Right lobe of liver (tissue), 6 donors: ENCODE measurements at regions not wholly inside any gene's neighbourhood (a gene's known extent, or its start where the extent isn't known, plus 50 kb on each side); places are given as distances from the start of the nearest gene placed in this dataset.

ENCODE experiments used
- ATAC-seq, 4 donors: fragments of 200-7000 bp; cut with Tn5 transposase; one replicate each; pipeline ENCODE4 v1.9.1; 2020; ENCODE audit warnings: mild to moderate bottlenecking in 4 of 4, moderate library complexity in 4 of 4
- DNase-seq, 3 donors: peaks; one replicate each; pipeline ENCODE4 v3.0.0-alpha.2; 2020
- H3K27ac ChIP-seq, 3 donors: fragments of 200-600 bp; one replicate each; pipeline ENCODE4 v1.8.0; 2022
- H3K27me3 ChIP-seq, 2 donors: fragments of 200-600 bp; one replicate each; pipeline ENCODE4 v1.8.0; 2022
- H3K36me3 ChIP-seq, 4 donors: fragments of 200-600 bp; sonication (generic) in 1 of 4; one replicate each; pipeline versions ENCODE4 v1.5.1 to v1.8.0; 2017 to 2022; ENCODE audit warnings: control low read depth in 1 of 4
- H3K4me1 ChIP-seq, 4 donors: fragments of 200-600 bp; sonication (generic) in 1 of 4; one replicate each; pipeline versions ENCODE4 v1.5.1 to v1.8.0; 2017 to 2022; ENCODE audit warnings: control low read depth in 1 of 4
- H3K4me3 ChIP-seq, 3 donors: fragments of 200-600 bp; one replicate each; pipeline ENCODE4 v1.8.0; 2022
- H3K9me3 ChIP-seq, 4 donors: fragments of 200-600 bp; sonication (generic) in 1 of 4; one replicate each; pipeline versions ENCODE4 v1.5.1 to v1.8.0; 2017 to 2022; ENCODE audit warnings: control low read depth in 1 of 4
- POLR2A ChIP-seq: fragments of 450-650 bp; IDR thresholded peaks from one replicate; pipeline ENCODE4 v1.6.1; 2017; ENCODE audit warnings: antibody characterized with exemption, mild to moderate bottlenecking
- WGBS: methylation state at CpG from one replicate; pipeline ENCODE4 v1.1.6; 2018; ENCODE audit warnings: low coverage, low lambda C conversion rate; ENCODE audit not compliant: insufficient coverage; ENCODE audit errors: missing lambda C conversion rate; 5-methylcytosine and 5-hydroxymethylcytosine counted together
- intact Hi-C, 2 donors: fragments of 100-400 bp; cut with DNase I; formaldehyde crosslinking; loops; one replicate each; pipeline versions ENCODE4 v1.11.2 to v1.14.1; 2022
- TF ChIP-seq, protein P1 (sequence below), 4 donors: fragments of 200-600 bp in 3 of 4; fragments of 450-650 bp in 1 of 4; IDR thresholded peaks; one replicate each; pipeline versions ENCODE4 v1.5.1 to v1.8.0; 2016 to 2022; ENCODE audit warnings: antibody characterized with exemption in 4 of 4, mild to moderate bottlenecking in 2 of 4
- donor health status: DM: no; HTN: yes; CAD: no.
- donor health status: DM: no; HTN: no; CAD: no.
- donor health status: DM: no; HTN: no; CAD: no.
- donor health status: DM: no; HTN: yes; CAD: no.
- donor health status: DM: no; HTN: yes; CAD: no.

DNA sequence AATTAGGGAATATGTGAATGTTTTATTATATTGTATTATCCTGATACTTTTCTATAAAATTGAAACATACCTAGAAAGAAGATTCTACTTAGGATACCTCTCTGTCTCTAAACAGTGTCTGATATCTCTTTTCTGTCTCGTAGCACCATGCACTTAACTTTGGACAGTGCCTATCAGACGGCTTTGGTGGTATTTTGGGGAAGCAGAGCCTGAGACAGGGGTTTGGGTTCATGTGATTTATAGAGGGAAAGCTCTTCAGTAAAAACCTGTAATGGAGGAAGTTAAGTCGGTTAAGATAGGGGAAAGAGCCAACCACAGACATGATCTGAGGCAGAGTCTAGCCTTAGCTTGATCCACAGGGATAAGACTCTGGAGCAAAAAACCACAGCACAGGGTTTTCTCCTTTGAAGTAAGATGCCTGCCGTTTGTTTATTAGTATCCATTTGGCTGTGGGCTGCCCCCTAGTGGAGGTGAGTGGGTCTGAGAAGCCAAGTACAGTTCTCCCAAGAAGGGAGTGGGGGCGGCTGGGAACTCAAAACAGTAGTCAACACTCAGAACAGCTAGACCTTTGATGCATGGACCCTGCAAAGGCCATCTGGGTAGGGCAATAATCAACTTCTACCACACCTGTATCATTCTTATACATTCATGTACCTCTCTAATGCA, 141.2 kb upstream of the ASTN2 start:
- Histone ChIP-seq H3K9me3 (no peaks in the 10 kb centered on the region), H3K27me3 (no peaks in the 10 kb centered on the region), H3K27ac (no peak overlapping the region), H3K36me3 (no peaks in the 10 kb centered on the region), H3K4me1 (peaks cover 0 to 10% (median 0%) of the 10 kb centered on the region in 4 donors), H3K4me3 (no peak overlapping the region)
- TF ChIP-seq POLR2A: no peak
- TF ChIP-seq, protein P1, sequence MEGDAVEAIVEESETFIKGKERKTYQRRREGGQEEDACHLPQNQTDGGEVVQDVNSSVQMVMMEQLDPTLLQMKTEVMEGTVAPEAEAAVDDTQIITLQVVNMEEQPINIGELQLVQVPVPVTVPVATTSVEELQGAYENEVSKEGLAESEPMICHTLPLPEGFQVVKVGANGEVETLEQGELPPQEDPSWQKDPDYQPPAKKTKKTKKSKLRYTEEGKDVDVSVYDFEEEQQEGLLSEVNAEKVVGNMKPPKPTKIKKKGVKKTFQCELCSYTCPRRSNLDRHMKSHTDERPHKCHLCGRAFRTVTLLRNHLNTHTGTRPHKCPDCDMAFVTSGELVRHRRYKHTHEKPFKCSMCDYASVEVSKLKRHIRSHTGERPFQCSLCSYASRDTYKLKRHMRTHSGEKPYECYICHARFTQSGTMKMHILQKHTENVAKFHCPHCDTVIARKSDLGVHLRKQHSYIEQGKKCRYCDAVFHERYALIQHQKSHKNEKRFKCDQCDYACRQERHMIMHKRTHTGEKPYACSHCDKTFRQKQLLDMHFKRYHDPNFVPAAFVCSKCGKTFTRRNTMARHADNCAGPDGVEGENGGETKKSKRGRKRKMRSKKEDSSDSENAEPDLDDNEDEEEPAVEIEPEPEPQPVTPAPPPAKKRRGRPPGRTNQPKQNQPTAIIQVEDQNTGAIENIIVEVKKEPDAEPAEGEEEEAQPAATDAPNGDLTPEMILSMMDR (IDR thresholded peaks at IDR 0.05): peak; percentile 64 to 75 (median 68)
- peak; percentile 97 to 100 (median 98) for ATAC-seq
- intact Hi-C loops: no loop called here
- DNase-seq: peak; percentile 67 to 82 (median 73)
- 36% methylated on average over 5 of the region's 5 CpGs for WGBS

GRCh38 chr9:117552811-117553210, 138.0 kb upstream of the ASTN2 start:
- Histone ChIP-seq H3K4me3 (no peak overlapping the region), H3K9me3 (no peaks in the 10 kb centered on the region), H3K27ac (no peak overlapping the region), H3K4me1 (peaks cover 0 to 18% (median 2%) of the 10 kb centered on the region in 4 donors), H3K36me3 (no peaks in the 10 kb centered on the region), H3K27me3 (no peaks in the 10 kb centered on the region)
- no peak for DNase-seq
- 93% methylated on average over 2 of the region's 2 CpGs for WGBS
- no peak for ATAC-seq
- TF ChIP-seq POLR2A: no peak
- TF ChIP-seq, protein P1 (IDR thresholded peaks at IDR 0.05): no peak
- intact Hi-C loops: no loop called here

DNA sequence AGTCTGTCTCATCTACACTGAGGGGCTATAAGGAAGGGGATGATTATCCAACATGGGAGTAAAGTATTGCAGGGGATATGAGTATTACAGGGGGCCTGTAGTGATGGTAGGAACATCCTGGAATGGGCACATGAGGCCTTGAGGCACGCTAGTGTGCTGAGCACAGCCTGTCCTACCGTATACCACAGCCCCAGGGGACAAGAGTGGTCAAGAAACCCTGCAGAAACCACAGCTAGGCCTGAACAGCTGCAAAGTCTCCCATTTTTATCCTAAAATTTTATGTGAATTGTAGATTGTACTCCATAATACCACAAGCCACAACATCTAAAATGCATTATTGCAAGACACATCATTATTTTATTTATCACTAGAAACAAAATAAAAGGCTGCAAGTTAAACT, 136.3 kb upstream of the ASTN2 start:
- no peaks in the 10 kb centered on the region for H3K9me3 ChIP-seq
- H3K36me3 ChIP-seq: no peaks in the 10 kb centered on the region
- intact Hi-C loops: no loop called here
- H3K4me1 ChIP-seq: peaks cover 0 to 22% (median 2%) of the 10 kb centered on the region in 4 donors
- no peak for TF ChIP-seq POLR2A
- TF ChIP-seq, protein P1 (IDR thresholded peaks at IDR 0.05): no peak
- DNase-seq (no peak), ATAC-seq (no peak)
- WGBS: 29% methylated on average over 2 of the region's 2 CpGs
- H3K27ac ChIP-seq: no peak overlapping the region
- H3K4me3 ChIP-seq: no peak overlapping the region
- no peaks in the 10 kb centered on the region for H3K27me3 ChIP-seq

DNA sequence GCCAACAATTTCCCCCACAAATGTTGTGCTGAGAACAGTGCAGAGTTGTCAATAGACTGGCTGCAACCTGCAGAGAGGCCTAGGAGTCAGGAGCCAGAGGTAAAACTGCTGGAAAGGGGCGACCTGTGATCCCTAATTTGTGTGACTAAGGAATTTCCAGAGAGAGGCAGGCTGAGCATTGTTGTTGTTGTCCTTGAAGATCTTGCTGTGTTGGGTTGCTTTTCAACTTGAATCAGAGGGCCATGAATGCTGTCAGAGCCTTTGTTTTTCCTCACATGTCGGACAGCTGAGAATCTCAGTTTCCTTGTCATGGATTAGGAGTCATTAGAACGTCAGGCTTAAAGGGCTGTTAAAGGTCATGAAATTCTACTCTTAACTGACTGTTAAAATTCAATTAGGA, 134.6 kb upstream of the ASTN2 start:
- intact Hi-C loops: no loop called here
- DNase-seq (no peak), ATAC-seq (no peak)
- Histone ChIP-seq H3K4me1 (peaks cover 0 to 13% (median 2%) of the 10 kb centered on the region in 4 donors), H3K27ac (no peak overlapping the region), H3K27me3 (no peaks in the 10 kb centered on the region), H3K36me3 (no peaks in the 10 kb centered on the region), H3K9me3 (no peaks in the 10 kb centered on the region), H3K4me3 (no peak overlapping the region)
- TF ChIP-seq POLR2A: no peak
- TF ChIP-seq, protein P1 (IDR thresholded peaks at IDR 0.05): no peak
- WGBS: 75% methylated on average over 3 of the region's 3 CpGs
